ENCODE measurements at regions not wholly inside any gene's neighbourhood (a gene's known extent, or its start where the extent isn't known, plus 50 kb on each side); places are given as distances from the start of the nearest gene placed in this dataset.
"Not testable (repeated sequence)": the region's sequence is repeated elsewhere in the genome, so short reads cannot be mapped to it uniquely, and the experiment has no call there.

GRCh38 chr13:90717451-90717936 is 630.0 kb upstream of the MIR17HG start:
- DNase-seq (ENCODE audit: low read depth) = no peak

- DNase-seq (ENCODE audit: low read depth) = no peak
Observed at GRCh38 chr13:90719461-90719860, 628.0 kb upstream of the MIR17HG start.

GRCh38 chr13:90721937-90722336 is 625.5 kb upstream of the MIR17HG start:
- no peak for DNase-seq (ENCODE audit: low read depth)

- no peak for DNase-seq (ENCODE audit: low read depth)
Observed at GRCh38 chr13:90723381-90723780, 624.1 kb upstream of the MIR17HG start.

GRCh38 chr13:90726375-90726774 is 621.1 kb upstream of the MIR17HG start:
- DNase-seq (ENCODE audit: low read depth) = no peak

- no peak for DNase-seq (ENCODE audit: low read depth)
Observed at GRCh38 chr13:90732049-90732448, 615.4 kb upstream of the MIR17HG start.

- DNase-seq (ENCODE audit: low read depth) = not testable (repeated sequence)
Observed at GRCh38 chr13:90734497-90734896, 613.0 kb upstream of the MIR17HG start.

- no peak for DNase-seq (ENCODE audit: low read depth)
Observed at GRCh38 chr13:90738881-90739280, 608.6 kb upstream of the MIR17HG start.

- DNase-seq (ENCODE audit: low read depth) = no peak
Observed at GRCh38 chr13:90740099-90740498, 607.4 kb upstream of the MIR17HG start.

GRCh38 chr13:90742381-90742780 is 605.1 kb upstream of the MIR17HG start:
- no peak for DNase-seq (ENCODE audit: low read depth)

GRCh38 chr13:90746230-90746629 is 601.3 kb upstream of the MIR17HG start:
- no peak for DNase-seq (ENCODE audit: low read depth)

GRCh38 chr13:90750021-90750420 is 597.5 kb upstream of the MIR17HG start:
- no peak for DNase-seq (ENCODE audit: low read depth)

- DNase-seq (ENCODE audit: low read depth) = no peak
Observed at GRCh38 chr13:90751026-90751425, 596.5 kb upstream of the MIR17HG start.

- no peak for DNase-seq (ENCODE audit: low read depth)
Observed at GRCh38 chr13:90752070-90752469, 595.4 kb upstream of the MIR17HG start.

- DNase-seq (ENCODE audit: low read depth) = no peak
Observed at GRCh38 chr13:90757127-90757680, 590.3 kb upstream of the MIR17HG start.

GRCh38 chr13:90760639-90761038 is 586.8 kb upstream of the MIR17HG start:
- no peak for DNase-seq (ENCODE audit: low read depth)

- DNase-seq (ENCODE audit: low read depth) = no peak
Observed at GRCh38 chr13:90763476-90764150, 583.9 kb upstream of the MIR17HG start.

- no peak for DNase-seq (ENCODE audit: low read depth)
Observed at GRCh38 chr13:90766386-90766902, 581.0 kb upstream of the MIR17HG start.

- DNase-seq (ENCODE audit: low read depth) = no peak
Observed at GRCh38 chr13:90768116-90768515, 579.4 kb upstream of the MIR17HG start.

GRCh38 chr13:90769387-90769786 is 578.1 kb upstream of the MIR17HG start:
- DNase-seq (ENCODE audit: low read depth) = no peak

GRCh38 chr13:90770334-90770733 is 577.2 kb upstream of the MIR17HG start:
- DNase-seq (ENCODE audit: low read depth) = no peak

GRCh38 chr13:90773681-90774080 is 573.8 kb upstream of the MIR17HG start:
- no peak for DNase-seq (ENCODE audit: low read depth)

- DNase-seq (ENCODE audit: low read depth) = no peak
Observed at GRCh38 chr13:90776051-90776748, 571.3 kb upstream of the MIR17HG start.

All from forelimb muscle (tissue), 1 donor.